ENCODE measurements at regions not wholly inside any gene's neighbourhood (a gene's known extent, or its start where the extent isn't known, plus 50 kb on each side); places are given as distances from the start of the nearest gene placed in this dataset.

- no peak for DNase-seq (ENCODE audit: low read depth, low spot score)
Observed at GRCh38 chr11:90867416-90867815, 644.6 kb upstream of the CHORDC1 start.

DNA sequence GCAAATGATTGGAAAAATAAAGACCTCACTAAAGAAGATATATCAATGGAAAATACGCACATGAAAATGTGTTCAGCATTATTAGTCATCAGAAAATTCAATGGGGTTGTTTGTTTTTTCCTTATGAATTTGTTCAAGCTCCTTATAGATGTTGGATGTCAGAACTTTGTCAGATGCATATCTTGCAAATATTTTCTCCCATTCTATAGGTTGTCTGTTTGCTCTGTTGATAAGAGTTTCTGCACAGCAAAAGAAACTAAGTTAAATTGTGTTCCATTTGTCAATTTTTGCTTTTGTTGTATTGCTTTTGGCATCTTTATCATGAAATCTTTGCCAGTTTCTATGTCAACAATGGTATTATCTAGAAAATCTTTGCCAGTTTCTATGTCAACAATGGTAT, 633.9 kb upstream of the CHORDC1 start:
- DNase-seq (ENCODE audit: low read depth, low spot score): no peak

- no peak for DNase-seq (ENCODE audit: low read depth, low spot score)
Observed at GRCh38 chr11:90855531-90855930, 632.7 kb upstream of the CHORDC1 start.

DNA sequence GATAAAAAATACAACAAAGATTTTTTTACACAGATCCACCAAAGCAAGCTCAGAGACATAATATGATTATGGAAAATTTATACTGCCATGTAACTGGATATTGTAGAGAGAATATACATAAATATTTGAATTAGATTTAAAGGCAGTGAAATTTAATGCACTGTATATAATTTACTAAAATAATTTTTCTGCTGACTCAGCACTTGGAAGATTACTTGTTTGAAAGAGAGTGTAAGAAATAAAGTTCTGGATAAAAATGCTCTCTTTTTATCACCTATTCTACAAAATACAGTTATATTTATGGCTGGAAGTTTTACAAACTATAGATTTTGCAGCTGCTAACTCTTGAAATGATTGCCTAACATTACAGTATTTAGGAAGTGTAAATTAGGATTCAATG, 628.3 kb upstream of the CHORDC1 start:
- no peak for DNase-seq (ENCODE audit: low read depth, low spot score)

DNA sequence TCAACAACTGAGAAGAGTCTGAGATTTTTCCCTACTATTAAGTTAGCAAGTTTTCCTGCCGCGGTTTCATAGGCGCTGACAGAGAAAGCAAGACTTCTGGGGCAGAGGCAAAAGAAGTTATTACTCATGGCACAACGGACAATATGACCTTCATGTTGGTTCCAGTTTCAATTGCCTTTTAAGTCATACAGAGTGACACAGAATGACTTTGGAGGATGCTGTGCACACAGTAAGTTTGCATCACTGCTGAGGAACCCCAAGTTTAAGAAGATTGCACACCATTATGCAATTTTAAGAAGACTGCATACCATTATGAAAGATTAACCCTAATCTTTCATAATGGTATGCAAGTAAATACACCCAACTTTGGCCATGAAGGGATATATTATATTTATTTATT, 626.5 kb upstream of the CHORDC1 start:
- no peak for DNase-seq (ENCODE audit: low read depth, low spot score)

GRCh38 chr11:90847268-90847886, 624.5 kb upstream of the CHORDC1 start:
- DNase-seq (ENCODE audit: low read depth, low spot score): no peak

- DNase-seq (ENCODE audit: low read depth, low spot score): no peak
Observed at GRCh38 chr11:90846628-90847027, 623.8 kb upstream of the CHORDC1 start.

DNA sequence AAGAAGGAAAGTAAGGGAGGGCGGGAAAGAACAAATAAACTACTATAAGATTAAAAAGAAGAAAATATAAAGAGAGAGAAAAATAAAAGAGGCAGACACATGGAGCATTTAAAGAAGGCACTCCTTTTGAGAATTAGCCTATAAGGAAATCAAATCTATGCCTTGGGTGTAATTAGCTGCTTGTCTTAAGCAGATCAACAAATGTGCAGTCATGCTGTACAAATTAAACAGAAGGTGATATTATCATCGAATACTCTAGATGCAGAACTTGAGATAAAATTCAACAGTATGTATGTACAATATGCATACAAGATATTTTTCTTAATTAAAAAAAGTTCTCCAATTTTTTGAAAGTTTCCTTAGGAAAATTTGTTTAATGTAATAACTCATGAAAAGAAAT, 623.0 kb upstream of the CHORDC1 start:
- no peak for DNase-seq (ENCODE audit: low read depth, low spot score)

- no peak for DNase-seq (ENCODE audit: low read depth, low spot score)
Observed at GRCh38 chr11:90845126-90845525, 622.3 kb upstream of the CHORDC1 start.

DNA sequence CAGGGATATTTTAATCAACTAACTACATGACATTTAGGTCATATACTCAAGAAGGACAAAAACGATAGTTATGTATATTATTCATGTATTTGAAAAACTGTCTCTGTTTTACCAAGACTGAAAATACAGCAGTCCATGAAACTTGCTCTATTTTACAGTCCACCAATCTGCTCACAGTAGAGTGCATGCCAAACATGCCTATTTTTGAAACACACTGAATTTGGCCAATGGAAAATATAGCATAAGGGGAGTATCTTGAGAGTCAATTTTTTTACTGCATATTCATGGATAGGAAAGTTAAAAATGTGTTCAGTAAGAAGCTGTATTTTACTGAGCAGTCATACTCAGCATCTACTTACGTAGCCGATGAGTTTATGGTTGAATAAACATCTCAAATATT, 621.2 kb upstream of the CHORDC1 start:
- DNase-seq (ENCODE audit: low read depth, low spot score): no peak

- DNase-seq (ENCODE audit: low read depth, low spot score): no peak
Observed at GRCh38 chr11:90842681-90843080, 619.8 kb upstream of the CHORDC1 start.

DNA sequence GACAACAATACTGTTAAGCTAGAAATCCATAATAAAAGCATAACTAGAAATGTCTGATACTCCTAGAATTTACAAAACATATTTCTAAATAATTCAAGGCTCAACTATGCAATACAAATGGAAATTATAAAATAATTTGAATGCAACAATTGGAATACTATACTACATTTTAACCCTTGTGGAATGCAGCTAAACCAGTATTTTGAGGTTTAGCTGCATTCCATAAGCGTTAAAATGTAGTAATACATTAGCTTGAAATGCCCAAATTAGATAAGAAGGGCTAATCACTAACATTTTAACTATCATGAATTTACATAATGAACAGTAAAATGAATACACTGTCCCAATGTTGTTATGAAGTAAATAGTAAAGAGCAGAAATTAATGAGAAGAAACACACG, 617.2 kb upstream of the CHORDC1 start:
- no peak for DNase-seq (ENCODE audit: low read depth, low spot score)

- DNase-seq (ENCODE audit: low read depth, low spot score): no peak
Observed at GRCh38 chr11:90836031-90836430, 613.2 kb upstream of the CHORDC1 start.

DNA sequence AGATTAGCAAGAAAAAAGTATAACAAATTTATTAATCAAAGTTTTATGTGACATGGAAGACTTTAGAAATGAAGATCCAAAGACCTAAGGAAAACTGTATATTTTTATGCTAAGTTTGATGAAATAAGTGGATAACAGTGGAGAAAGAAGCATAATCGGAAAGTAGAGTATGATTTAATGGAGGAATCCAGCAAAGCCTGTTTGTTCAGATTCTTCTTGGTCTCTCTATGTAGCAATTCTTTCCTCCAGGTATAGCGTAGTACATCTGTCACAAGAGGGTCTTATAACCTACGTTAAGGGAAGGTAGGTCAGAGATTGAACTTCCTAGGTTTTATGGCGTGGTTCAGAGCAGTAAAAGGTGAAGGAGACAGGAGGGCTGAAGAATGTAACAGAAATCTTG, 600.6 kb upstream of the CHORDC1 start:
- DNase-seq (ENCODE audit: low read depth, low spot score): no peak

DNA sequence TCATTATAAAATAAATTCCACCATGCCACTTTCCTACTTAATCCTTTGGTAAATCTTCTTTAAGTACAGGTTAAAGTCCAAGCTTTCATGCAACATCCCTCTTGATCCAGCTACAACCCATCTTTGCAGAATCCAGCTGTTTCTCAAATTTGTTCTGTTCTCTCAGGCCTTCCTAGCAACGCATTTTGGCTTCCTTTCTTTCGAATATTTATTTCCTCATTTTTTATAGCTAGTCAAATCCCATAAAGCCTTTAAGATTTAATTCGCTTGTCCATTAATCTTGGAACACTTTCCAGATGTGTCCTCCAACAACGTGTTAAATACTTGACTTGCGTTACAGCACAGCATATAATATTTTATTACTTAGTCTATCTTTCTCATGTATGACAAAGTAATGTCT, 600.1 kb upstream of the CHORDC1 start:
- DNase-seq (ENCODE audit: low read depth, low spot score): no peak

GRCh38 chr11:90818196-90818745, 595.4 kb upstream of the CHORDC1 start:
- DNase-seq (ENCODE audit: low read depth, low spot score): no peak

DNA sequence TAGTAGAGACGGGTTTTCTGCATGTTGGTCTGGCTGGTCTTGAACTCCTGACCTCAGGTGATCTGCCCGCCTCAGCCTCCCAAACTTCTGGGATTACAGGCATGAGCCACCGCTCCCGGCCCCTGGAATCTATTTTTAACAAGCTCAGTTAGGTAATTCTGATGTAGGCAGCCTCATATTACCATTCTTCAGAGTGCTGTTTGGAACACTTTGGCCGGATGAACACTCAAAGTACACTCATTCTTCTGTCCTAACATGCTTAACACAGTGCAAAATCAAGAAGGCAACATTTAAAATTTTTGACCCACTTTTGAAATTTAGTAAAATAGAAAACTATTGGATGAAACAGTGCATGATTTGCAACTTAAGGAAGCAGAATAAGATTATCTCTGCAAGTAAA, 586.7 kb upstream of the CHORDC1 start:
- no peak for DNase-seq (ENCODE audit: low read depth, low spot score)

DNA sequence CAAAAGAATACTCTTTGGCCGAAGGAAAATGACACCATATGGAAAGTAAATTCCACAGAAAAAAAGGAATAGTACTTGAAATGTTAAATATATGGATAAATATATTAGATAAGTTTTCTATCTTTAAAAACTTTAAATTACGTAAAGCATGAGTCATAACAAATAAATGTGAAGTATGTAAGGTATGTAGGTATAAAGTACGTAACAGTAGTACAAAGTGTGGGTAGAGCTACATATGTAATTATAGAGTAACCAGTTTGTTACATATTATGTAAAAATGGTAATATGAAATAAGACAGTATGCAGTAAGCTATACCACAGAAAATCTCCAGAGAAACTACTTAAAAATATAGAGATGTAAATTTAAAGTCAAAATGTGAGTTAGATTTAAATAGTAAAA, 582.3 kb upstream of the CHORDC1 start:
- DNase-seq (ENCODE audit: low read depth, low spot score): no peak

- DNase-seq (ENCODE audit: low read depth, low spot score): no peak
Observed at GRCh38 chr11:90803831-90804230, 581.0 kb upstream of the CHORDC1 start.

GRCh38 chr11:90803366-90803765, 580.5 kb upstream of the CHORDC1 start:
- DNase-seq (ENCODE audit: low read depth, low spot score): no peak

DNA sequence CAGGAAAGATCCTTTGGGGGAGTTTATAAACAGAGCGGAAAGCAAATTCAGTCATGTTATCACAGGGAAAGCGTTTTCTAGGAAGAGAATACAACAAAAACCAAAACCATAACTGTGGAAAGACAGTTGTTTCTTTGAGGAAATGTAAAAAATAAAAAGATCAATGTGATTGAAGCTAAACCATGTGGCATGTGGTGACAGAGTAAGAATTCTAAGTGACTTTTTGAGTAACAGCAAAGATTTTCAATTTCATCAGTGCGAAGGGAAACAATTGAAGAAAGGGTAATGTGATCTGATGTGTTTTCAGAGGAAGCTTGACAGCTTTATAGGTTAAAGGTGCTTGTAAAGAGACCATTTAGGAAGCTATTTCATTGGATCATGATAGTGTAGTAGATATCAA, 575.9 kb upstream of the CHORDC1 start:
- no peak for DNase-seq (ENCODE audit: low read depth, low spot score)

DNA sequence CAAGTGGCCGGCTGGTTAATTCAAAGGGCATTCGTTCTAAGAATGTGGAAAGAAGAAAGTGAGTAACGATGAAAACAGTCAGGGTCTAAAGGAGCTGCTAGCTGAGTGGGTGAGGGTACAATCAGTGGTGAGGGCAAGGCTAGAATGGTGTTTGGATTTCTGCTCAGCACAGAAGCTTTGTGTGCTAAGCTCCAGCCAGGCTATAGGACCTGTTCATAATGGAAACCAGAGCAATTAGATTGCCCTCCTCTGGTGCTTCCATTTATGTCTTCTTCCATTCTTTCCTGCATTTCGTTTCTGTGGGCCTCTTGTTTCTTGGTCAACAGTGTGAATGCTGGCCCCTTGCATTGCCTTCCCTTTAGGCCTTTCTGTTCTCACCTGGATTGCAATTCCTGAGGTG, 572.9 kb upstream of the CHORDC1 start:
- no peak for DNase-seq (ENCODE audit: low read depth, low spot score)

DNA sequence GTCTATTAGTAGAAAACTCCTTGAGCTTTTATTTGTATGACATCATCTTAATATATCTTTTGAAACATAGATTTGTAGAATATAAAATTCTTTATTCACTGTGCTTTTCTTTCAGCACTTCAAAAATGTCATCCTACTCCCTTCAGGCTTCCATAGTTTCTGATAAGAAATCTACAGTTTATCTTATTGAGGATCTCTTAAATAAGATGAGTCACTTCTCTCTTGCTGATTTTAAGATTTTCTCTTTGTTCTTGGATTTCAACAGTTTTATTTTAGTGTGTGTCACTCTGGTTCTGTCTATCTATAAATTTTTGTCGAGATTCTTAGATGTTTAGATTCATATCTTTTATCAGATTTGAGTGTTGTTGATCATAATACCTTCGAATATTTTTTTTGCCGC, 566.1 kb upstream of the CHORDC1 start:
- no peak for DNase-seq (ENCODE audit: low read depth, low spot score)

DNA sequence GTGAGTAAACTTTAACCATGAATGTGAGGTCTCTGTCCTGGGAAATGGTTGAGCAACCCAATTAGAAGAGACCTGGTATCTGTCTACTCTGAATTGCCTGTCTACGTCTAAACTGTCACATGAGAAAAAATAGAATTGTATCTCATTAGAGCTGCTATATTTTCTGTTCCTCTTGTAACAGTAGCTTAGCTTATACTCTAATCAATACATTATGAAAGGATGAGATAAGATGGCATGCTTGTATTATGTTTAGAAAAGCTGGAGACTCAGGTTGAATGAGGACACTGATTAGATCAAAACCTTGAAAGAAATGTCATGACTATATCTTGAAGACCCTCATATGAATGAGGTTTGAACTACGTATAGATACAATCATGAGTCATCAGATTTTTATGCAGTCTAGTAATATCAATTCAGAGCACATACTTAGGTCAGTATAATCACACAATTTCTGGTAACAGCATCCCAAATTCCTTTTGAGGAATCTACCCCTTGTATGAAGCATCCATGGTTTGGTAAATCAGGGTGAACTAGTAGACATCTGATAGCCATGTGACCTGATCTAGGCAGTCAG, 561.5 kb upstream of the CHORDC1 start:
- DNase-seq (ENCODE audit: low read depth, low spot score): no peak

All from smooth muscle cell of the brain vasculature (primary cell).